Ovary (tissue), 3 donors: ENCODE measurements at regions not wholly inside any gene's neighbourhood (a gene's known extent, or its start where the extent isn't known, plus 50 kb on each side); places are given as distances from the start of the nearest gene placed in this dataset.

ENCODE experiments used
- CTCF ChIP-seq, 3 donors: fragments of 450-650 bp in 2 of 3; fragments of 200-600 bp in 1 of 3; IDR thresholded peaks; one replicate each; pipeline versions ENCODE4 v1.5.1 to v1.8.0; 2016 to 2022; ENCODE audit warnings: antibody characterized with exemption in 3 of 3, mild to moderate bottlenecking in 1 of 3
- POLR2A ChIP-seq: fragments of 450-650 bp; IDR thresholded peaks from one replicate; pipeline ENCODE4 v1.6.1; 2017; ENCODE audit warnings: antibody characterized with exemption, mild to moderate bottlenecking, moderate library complexity
- donor health status: DM: no; HTN: no; CAD: no.

- TF ChIP-seq POLR2A (no peak), CTCF (IDR thresholded peaks at IDR 0.05) (no peak)
Observed at GRCh38 chrX:45823536-45823935, 622.9 kb upstream of the DIPK2B start.
